A549 (cell line): ENCODE measurements at regions not wholly inside any gene's neighbourhood (a gene's known extent, or its start where the extent isn't known, plus 50 kb on each side); places are given as distances from the start of the nearest gene placed in this dataset.

Experiments
- ATAC-seq, 2 experiments: fragments of 200-7000 bp in 1 of 2; fragments of >200 bp in 1 of 2; cut with Nextera tagmentation in 1 of 2; cut with Tn5 transposase in 1 of 2; 3 replicates each; pipeline versions ENCODE4 v1.8.0 to v1.9.1; 2018 to 2020; ENCODE audit warnings: mild to moderate bottlenecking in 1 of 2, moderate library complexity in 1 of 2
- CTCF ChIA-PET: fragments of 300-600 bp; sonication (Branson Sonifier 250); formaldehyde crosslinking; extraction: SDS; loops from one replicate; lab custom pipeline; 2021; ENCODE audit warnings: antibody characterized with exemption, inconsistent platforms; lab: Yijun Ruan, JAX
- POLR2A ChIA-PET: fragments of 350-600 bp; formaldehyde crosslinking; extraction: SDS; loops from one replicate; lab custom pipeline; 2021; ENCODE audit warnings: antibody characterized with exemption, inconsistent platforms; lab: Yijun Ruan, JAX
- DNase-seq, 2 experiments: peaks; one replicate each; pipeline versions ENCODE4 v3.0.0 to v3.0.0-alpha.2; 2011 to 2016; ENCODE audit warnings: low read depth in 1 of 2, low spot score in 1 of 2
- FAIRE-seq: peaks from 2 replicates; lab custom pipeline; 2011; peaks lifted over from hg19 to GRCh38; lab: Jason Lieb, UNC
- H3K27ac ChIP-seq, 2 experiments: fragments of >200 bp; sonication (Bioruptor Twin); formaldehyde crosslinking; 3 replicates each; pipeline ENCODE4 v1.5.1; 2016 to 2017
- H3K4me1 ChIP-seq: fragments of >200 bp; sonication (Bioruptor Twin); formaldehyde crosslinking; 3 replicates; pipeline ENCODE4 v1.6.1; 2016
- H3K4me2 ChIP-seq: fragments of >200 bp; sonication (Bioruptor Twin); formaldehyde crosslinking; 3 replicates; pipeline ENCODE4 v1.6.1; 2016
- H3K4me3 ChIP-seq: fragments of >200 bp; sonication (Bioruptor Twin); formaldehyde crosslinking; 3 replicates; pipeline ENCODE4 v1.5.1; 2016
- H3K9me3 ChIP-seq: fragments of >200 bp; sonication (Bioruptor Twin); formaldehyde crosslinking; 3 replicates; pipeline ENCODE4 v1.6.1; 2016
- ATOH8 ChIP-seq: fragments of 250-450 bp; sonication (Bioruptor Pico); IDR thresholded peaks from 2 replicates; pipeline ENCODE4 v1.5.0; 2020; ENCODE audit warnings: low read depth, mild to moderate bottlenecking, moderate library complexity
- BHLHE40 ChIP-seq: IDR thresholded peaks from 2 replicates; pipeline ENCODE4 v1.6.1; 2012; ENCODE audit warnings: low read depth, low read length, inconsistent platforms
- CBX2 ChIP-seq: fragments of 200-600 bp; sonication (generic); IDR thresholded peaks from 2 replicates; pipeline ENCODE4 v1.6.1; 2016; ENCODE audit warnings: low read depth, mild to moderate bottlenecking, borderline replicate concordance
- CBX8 ChIP-seq: fragments of 200-600 bp; sonication (generic); IDR thresholded peaks from 2 replicates; pipeline ENCODE4 v1.6.1; 2016
- CEBPB ChIP-seq, 2 experiments: fragments of >200 bp in 1 of 2; sonication (Bioruptor Twin) in 1 of 2; formaldehyde crosslinking in 1 of 2; IDR thresholded peaks; 2 replicates each; pipeline ENCODE4 v1.6.1; 2012 to 2016
- CHD2 ChIP-seq: fragments of 150-350 bp; IDR thresholded peaks from 2 replicates; pipeline ENCODE4 v1.6.1; 2014; ENCODE audit warnings: low read length; ENCODE audit not compliant: partially characterized antibody
- EHF ChIP-seq: fragments of 250-450 bp; sonication (Bioruptor Pico); IDR thresholded peaks from 2 replicates; pipeline ENCODE4 v1.5.0; 2020; ENCODE audit warnings: mild to moderate bottlenecking
- ELK1 ChIP-seq: fragments of 150-350 bp; IDR thresholded peaks from 2 replicates; pipeline ENCODE4 v1.6.1; 2014; ENCODE audit warnings: low read depth, mild to moderate bottlenecking, low read length
- EP300 ChIP-seq, 2 experiments: fragments of >200 bp; sonication (Bioruptor Twin); formaldehyde crosslinking; IDR thresholded peaks; 2 replicates in 1 of 2; 3 replicates in 1 of 2; pipeline ENCODE4 v1.6.1; 2016 to 2017
- ESRRA ChIP-seq: fragments of 150-350 bp; IDR thresholded peaks from 2 replicates; pipeline ENCODE4 v1.6.1; 2014; ENCODE audit warnings: mild to moderate bottlenecking, low read length, borderline replicate concordance
- FOSL2 ChIP-seq, 2 experiments: fragments of 450-650 bp in 1 of 2; fragments of >200 bp in 1 of 2; sonication (Bioruptor Twin) in 1 of 2; formaldehyde crosslinking; IDR thresholded peaks; 2 replicates each; pipeline versions ENCODE4 v1.5.0 to v1.6.1; 2016 to 2020; ENCODE audit warnings: mild to moderate bottlenecking in 1 of 2, moderate library complexity in 1 of 2
- FOXS1 ChIP-seq: fragments of 250-450 bp; sonication (Bioruptor Pico); IDR thresholded peaks from 2 replicates; pipeline ENCODE4 v1.5.0; 2020; ENCODE audit warnings: mild to moderate bottlenecking, moderate library complexity
- HES2 ChIP-seq: fragments of >200 bp; sonication (Bioruptor Twin); formaldehyde crosslinking; IDR thresholded peaks from 2 replicates; pipeline ENCODE4 v1.6.1; 2016
- HMGXB4 ChIP-seq: fragments of 250-450 bp; sonication (Bioruptor Pico); IDR thresholded peaks from 2 replicates; pipeline ENCODE4 v1.5.0; 2021; ENCODE audit warnings: mild to moderate bottlenecking, moderate library complexity, borderline replicate concordance
- HOXA7 ChIP-seq: fragments of 250-450 bp; sonication (Bioruptor Pico); IDR thresholded peaks from 2 replicates; pipeline ENCODE4 v1.5.0; 2020; ENCODE audit warnings: mild to moderate bottlenecking, moderate library complexity
- HOXB13 ChIP-seq: fragments of 250-450 bp; sonication (Bioruptor Pico); IDR thresholded peaks from 2 replicates; pipeline ENCODE4 v1.5.0; 2020; ENCODE audit warnings: low read depth, mild to moderate bottlenecking, moderate library complexity
- JUNB ChIP-seq: fragments of >200 bp; sonication (Bioruptor Twin); formaldehyde crosslinking; IDR thresholded peaks from 2 replicates; pipeline ENCODE4 v1.6.1; 2016
- MAFK ChIP-seq: fragments of 450-650 bp; IDR thresholded peaks from 2 replicates; pipeline ENCODE4 v1.6.1; 2014; ENCODE audit not compliant: partially characterized antibody
- NPAS2 ChIP-seq: fragments of 250-450 bp; sonication (Bioruptor Pico); IDR thresholded peaks from 2 replicates; pipeline ENCODE4 v1.8.0; 2022; ENCODE audit warnings: mild to moderate bottlenecking, moderate library complexity, borderline replicate concordance
- NR3C1 ChIP-seq: fragments of >200 bp; sonication (Bioruptor Twin); formaldehyde crosslinking; IDR thresholded peaks from 3 replicates; pipeline ENCODE4 v1.6.1; 2017
- PBX3 ChIP-seq: IDR thresholded peaks from 2 replicates; pipeline ENCODE4 v1.6.1; 2012
- POLR2A ChIP-seq: IDR thresholded peaks from 2 replicates; pipeline ENCODE4 v1.6.1; 2012; ENCODE audit warnings: mild to moderate bottlenecking, low read length
- RARB ChIP-seq: fragments of 250-450 bp; sonication (Bioruptor Pico); IDR thresholded peaks from 2 replicates; pipeline ENCODE4 v1.8.0; 2021; ENCODE audit warnings: mild to moderate bottlenecking, moderate library complexity
- RCOR1 ChIP-seq: fragments of 150-350 bp; IDR thresholded peaks from 2 replicates; pipeline ENCODE4 v1.6.1; 2014; ENCODE audit warnings: antibody characterized with exemption, low read length, low read depth
- REST ChIP-seq: fragments of 200-600 bp; sonication (generic); IDR thresholded peaks from 2 replicates; pipeline ENCODE4 v1.6.1; 2016; ENCODE audit warnings: antibody characterized with exemption, mild to moderate bottlenecking, moderate library complexity
- RFX5 ChIP-seq: fragments of 450-650 bp; IDR thresholded peaks from 2 replicates; pipeline ENCODE4 v1.7.1; 2014; ENCODE audit warnings: antibody characterized with exemption, mild to moderate bottlenecking, moderate library complexity
- RNF2 ChIP-seq: fragments of 200-600 bp; sonication (generic); IDR thresholded peaks from 2 replicates; pipeline ENCODE4 v1.6.1; 2016; ENCODE audit warnings: low read depth, mild to moderate bottlenecking, antibody characterized with exemption, moderate library complexity, borderline replicate concordance
- USF2 ChIP-seq: fragments of 450-650 bp; IDR thresholded peaks from 2 replicates; pipeline ENCODE4 v1.6.1; 2014; ENCODE audit warnings: antibody characterized with exemption
- ZC3H11A ChIP-seq: fragments of 450-650 bp; IDR thresholded peaks from 2 replicates; pipeline ENCODE4 v1.6.1; 2014; ENCODE audit warnings: antibody characterized with exemption, mild to moderate bottlenecking
- WGBS: methylation state at CpG from one replicate; pipeline ENCODE4 v1.1.6; 2017; ENCODE audit errors: missing lambda C conversion rate; 5-methylcytosine and 5-hydroxymethylcytosine counted together

- no peak overlapping the region for H3K27ac ChIP-seq
- H3K9me3 ChIP-seq: no peaks in the 10 kb centered on the region
- ChIA-PET POLR2A (no interaction called here), CTCF (no interaction called here)
- WGBS: 25% methylated on average over 2 of the region's 2 CpGs
- DNase-seq (no peak), ATAC-seq (no peak), FAIRE-seq (no peak)
- TF ChIP-seq USF2: no peak
- TF ChIP-seq EHF (CRISPR knock-in tag): no peak
- no peak for TF ChIP-seq NR3C1
- TF ChIP-seq ATOH8: no peak
- no peak for TF ChIP-seq REST
- no peak for TF ChIP-seq JUNB
- TF ChIP-seq RNF2: no peak
- TF ChIP-seq FOXS1: no peak
- TF ChIP-seq HOXB13: no peak
- TF ChIP-seq HES2: no peak
- TF ChIP-seq RFX5: no peak
- no peak for TF ChIP-seq CEBPB (IDR thresholded peaks at IDR 0.05)
- no peak for TF ChIP-seq PBX3
- no peak for TF ChIP-seq HOXA7 (CRISPR knock-in tag)
- no peak for TF ChIP-seq NPAS2
- H3K4me2 ChIP-seq: no peak overlapping the region
- H3K4me3 ChIP-seq: no peak overlapping the region
- no peaks in the 10 kb centered on the region for H3K4me1 ChIP-seq
Observed at GRCh38 chr13:31887286-31887685, 144.3 kb upstream of the FRY start.

GRCh38 chr13:31890946-31891345 is 140.6 kb upstream of the FRY start:
- Histone ChIP-seq H3K4me3 (no peak overlapping the region), H3K27ac (no peak overlapping the region), H3K4me2 (no peak overlapping the region), H3K9me3 (no peaks in the 10 kb centered on the region), H3K4me1 (no peaks in the 10 kb centered on the region)
- no peak for FAIRE-seq
- ChIA-PET POLR2A (no interaction called here), CTCF (no interaction called here)
- no peak for ATAC-seq
- WGBS: 63% methylated on average over 5 of the region's 5 CpGs
- no peak for DNase-seq
- TF ChIP-seq RARB (CRISPR knock-in tag) (no peak), BHLHE40 (no peak), CBX2 (no peak), USF2 (no peak), CHD2 (no peak), CBX8 (no peak), ESRRA (no peak), RCOR1 (no peak), EP300 (IDR thresholded peaks at IDR 0.05) (no peak), RNF2 (no peak), FOSL2 (IDR thresholded peaks at IDR 0.05) (no peak), FOSL2 (CRISPR knock-in tag; IDR thresholded peaks at IDR 0.05) (no peak), HOXB13 (no peak), POLR2A (no peak), HMGXB4 (CRISPR knock-in tag) (no peak), ZC3H11A (no peak), ELK1 (no peak), MAFK (no peak)
